Natural killer cell treated with Interleukin-12 subunit alpha and Interleukin-12 subunit beta and Interleukin-15 and Interleukin-18, amount 100 ng/mL, for 72 hours (primary cell): ENCODE measurements at regions not wholly inside any gene's neighbourhood (a gene's known extent, or its start where the extent isn't known, plus 50 kb on each side); places are given as distances from the start of the nearest gene placed in this dataset.
"Not testable (repeated sequence)": the region's sequence is repeated elsewhere in the genome, so short reads cannot be mapped to it uniquely, and the experiment has no call there.

Experiments used
- ATAC-seq, 2 donors: fragments of 150-1000 bp; cut with Tn5 transposase in 1 of 2; sonication (Bioruptor Pico), chemical (Tn5 transposase) in 1 of 2; 2 replicates each; pipeline ENCODE4 v1.10.0; 2021
- DNase-seq: peaks from one replicate; pipeline ENCODE4 v3.0.0; 2022; ENCODE audit warnings: low spot score
- H3K27ac Mint-ChIP-seq, 2 donors: 1 replicate in 1 of 2; 2 replicates in 1 of 2; pipeline ENCODE4 v1.8.0; 2022; ENCODE audit warnings: mixed read lengths in 2 of 2, mild to moderate bottlenecking in 1 of 2, moderate library complexity in 1 of 2
- H3K27me3 Mint-ChIP-seq, 2 donors: 1 replicate in 1 of 2; 2 replicates in 1 of 2; pipeline ENCODE4 v1.8.0; 2022; ENCODE audit warnings: mixed read lengths in 2 of 2
- H3K36me3 Mint-ChIP-seq: one replicate; pipeline ENCODE4 v1.8.0; 2022; ENCODE audit warnings: mixed read lengths
- H3K4me1 Mint-ChIP-seq, 2 donors: 1 replicate in 1 of 2; 2 replicates in 1 of 2; pipeline ENCODE4 v1.8.0; 2022; ENCODE audit warnings: low read depth in 2 of 2, mixed read lengths in 2 of 2, mild to moderate bottlenecking in 1 of 2
- H3K4me3 Mint-ChIP-seq: one replicate; pipeline ENCODE4 v1.8.0; 2022; ENCODE audit warnings: mixed read lengths
- H3K9me3 Mint-ChIP-seq: 2 replicates; pipeline ENCODE4 v1.8.0; 2022; ENCODE audit warnings: mixed read lengths

GRCh38 chr9:108048406-108049025 is 558.9 kb upstream of the KLF4 start:
- Mint-ChIP-seq H3K9me3 (peaks cover 7% of the 10 kb centered on the region), H3K4me1 (no peaks in the 10 kb centered on the region), H3K27me3 (no peaks in the 10 kb centered on the region), H3K36me3 (no peaks in the 10 kb centered on the region), H3K4me3 (no peak overlapping the region), H3K27ac (no peak overlapping the region)
- DNase-seq (no peak), ATAC-seq (no peak)

DNA sequence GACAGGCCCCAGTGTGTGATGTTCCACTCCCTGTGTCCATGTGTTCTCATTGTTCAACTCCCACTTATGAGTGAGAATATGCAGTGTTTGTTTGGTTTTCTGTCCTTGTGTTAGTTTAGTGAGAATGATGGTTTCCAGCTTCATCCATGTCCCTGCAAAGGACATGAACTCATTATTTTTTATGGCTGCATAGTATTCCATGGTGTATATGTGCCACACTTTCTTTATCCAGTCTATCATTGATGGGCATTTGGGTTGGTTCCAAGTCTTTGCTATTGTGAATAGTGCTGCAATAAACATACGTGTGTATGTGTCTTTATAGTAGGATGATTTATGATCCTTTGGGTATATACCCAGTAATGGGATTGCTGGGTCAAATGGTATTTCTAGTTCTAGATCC is 558.2 kb upstream of the KLF4 start:
- H3K36me3 Mint-ChIP-seq, H3K4me1 Mint-ChIP-seq, H3K9me3 Mint-ChIP-seq, DNase-seq, H3K27ac Mint-ChIP-seq, H3K4me3 Mint-ChIP-seq, ATAC-seq, H3K27me3 Mint-ChIP-seq: not testable (repeated sequence)

- Mint-ChIP-seq H3K9me3 (peaks cover 10% of the 10 kb centered on the region), H3K4me3 (no peak overlapping the region), H3K27ac (no peak overlapping the region), H3K27me3 (no peaks in the 10 kb centered on the region), H3K4me1 (no peaks in the 10 kb centered on the region), H3K36me3 (no peaks in the 10 kb centered on the region)
- DNase-seq, result no peak
- no peak for ATAC-seq
These were observed 557.7 kb upstream of the KLF4 start for GRCh38 chr9:108047264-108047663.

- Mint-ChIP-seq H3K36me3 (no peaks in the 10 kb centered on the region), H3K9me3 (peaks cover 17% of the 10 kb centered on the region), H3K4me1 (no peaks in the 10 kb centered on the region), H3K4me3 (no peak overlapping the region), H3K27ac (no peak overlapping the region), H3K27me3 (no peaks in the 10 kb centered on the region)
- ATAC-seq, result no peak
- no peak for DNase-seq
These were observed 556.3 kb upstream of the KLF4 start for GRCh38 chr9:108045851-108046250.

GRCh38 chr9:108043585-108043984 is 554.0 kb upstream of the KLF4 start:
- no peak for DNase-seq
- H3K36me3 Mint-ChIP-seq, result no peaks in the 10 kb centered on the region
- no peak overlapping the region for H3K4me3 Mint-ChIP-seq
- no peaks in the 10 kb centered on the region for H3K27me3 Mint-ChIP-seq
- peaks cover 14% of the 10 kb centered on the region for H3K9me3 Mint-ChIP-seq
- H3K4me1 Mint-ChIP-seq, result no peaks in the 10 kb centered on the region
- no peak overlapping the region for H3K27ac Mint-ChIP-seq
- no peak for ATAC-seq

DNA sequence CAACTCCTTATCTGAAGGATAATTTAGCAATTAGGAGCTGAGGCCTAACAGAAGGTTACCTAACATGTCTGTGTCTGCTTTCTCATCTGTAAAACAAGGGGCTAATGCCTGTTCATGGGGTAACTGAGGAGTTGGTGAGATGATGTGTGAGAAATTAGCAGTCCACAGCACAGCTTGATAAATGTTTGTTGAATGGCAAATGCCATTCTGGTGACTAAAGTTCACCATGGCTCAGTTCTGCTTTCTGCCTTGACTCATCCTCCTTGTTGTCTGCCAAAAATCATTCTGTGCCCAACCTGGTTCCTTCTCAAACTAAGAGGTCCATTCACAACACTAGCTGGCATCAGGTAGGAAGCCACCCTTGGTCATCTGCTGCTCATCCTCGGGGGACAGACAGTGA is 552.0 kb upstream of the KLF4 start:
- Mint-ChIP-seq H3K36me3 (no peaks in the 10 kb centered on the region), H3K4me3 (no peak overlapping the region), H3K27ac (no peak overlapping the region), H3K4me1 (no peaks in the 10 kb centered on the region), H3K9me3 (peaks cover 14% of the 10 kb centered on the region), H3K27me3 (no peaks in the 10 kb centered on the region)
- DNase-seq, result no peak
- ATAC-seq, result no peak

DNA sequence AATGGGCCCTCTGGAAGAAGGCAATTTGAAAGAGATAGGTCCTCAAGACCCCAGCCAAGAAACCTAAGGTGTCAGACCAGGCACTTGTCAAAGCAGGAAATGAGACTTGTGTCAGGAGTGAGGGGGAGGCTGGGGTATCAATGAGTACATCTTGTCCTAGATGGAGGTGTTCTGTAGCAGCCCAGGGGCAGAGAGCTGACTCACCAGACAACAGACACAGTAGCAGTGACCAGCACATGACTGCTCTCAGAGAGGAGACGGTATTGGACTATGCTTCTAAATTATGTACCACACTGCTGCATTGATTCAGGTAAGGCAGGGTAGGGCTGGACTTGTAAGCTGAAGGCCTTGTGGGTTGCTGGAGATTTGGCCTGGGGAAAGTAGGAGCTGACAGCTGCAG is 551.2 kb upstream of the KLF4 start:
- H3K36me3 Mint-ChIP-seq, result no peaks in the 10 kb centered on the region
- DNase-seq (no peak), ATAC-seq (no peak)
- H3K4me3 Mint-ChIP-seq, result no peak overlapping the region
- no peaks in the 10 kb centered on the region for H3K4me1 Mint-ChIP-seq
- no peaks in the 10 kb centered on the region for H3K27me3 Mint-ChIP-seq
- H3K9me3 Mint-ChIP-seq, result peaks cover 14% of the 10 kb centered on the region
- no peak overlapping the region for H3K27ac Mint-ChIP-seq

- H3K27ac Mint-ChIP-seq, result no peak overlapping the region
- no peaks in the 10 kb centered on the region for H3K4me1 Mint-ChIP-seq
- no peaks in the 10 kb centered on the region for H3K36me3 Mint-ChIP-seq
- peaks cover 14% of the 10 kb centered on the region for H3K9me3 Mint-ChIP-seq
- ATAC-seq (no peak), DNase-seq (no peak)
- H3K4me3 Mint-ChIP-seq, result no peak overlapping the region
- H3K27me3 Mint-ChIP-seq, result no peaks in the 10 kb centered on the region
These were observed 549.9 kb upstream of the KLF4 start for GRCh38 chr9:108039493-108039892.

DNA sequence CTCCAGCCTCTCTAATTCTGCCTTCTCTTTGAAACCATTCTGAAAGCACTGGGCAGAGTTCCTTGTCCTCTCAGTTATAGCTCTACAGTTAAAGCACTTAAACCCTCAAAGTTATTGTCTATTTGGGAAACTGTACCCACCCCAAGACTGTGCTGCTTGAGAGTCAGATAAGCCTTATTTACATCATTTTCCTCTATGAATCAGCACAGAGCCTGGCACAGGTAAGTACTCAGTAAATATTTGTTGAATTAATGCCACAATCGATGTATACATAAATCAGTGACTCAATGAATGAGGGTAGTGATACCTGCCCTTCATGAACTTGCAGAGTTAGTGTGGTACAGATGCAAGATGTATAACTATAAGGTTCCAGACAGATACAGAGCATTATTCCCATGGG is 549.4 kb upstream of the KLF4 start:
- no peaks in the 10 kb centered on the region for H3K36me3 Mint-ChIP-seq
- peaks cover 14% of the 10 kb centered on the region for H3K9me3 Mint-ChIP-seq
- no peaks in the 10 kb centered on the region for H3K4me1 Mint-ChIP-seq
- H3K4me3 Mint-ChIP-seq, result no peak overlapping the region
- DNase-seq (no peak), ATAC-seq (no peak)
- H3K27me3 Mint-ChIP-seq, result no peaks in the 10 kb centered on the region
- no peak overlapping the region for H3K27ac Mint-ChIP-seq

DNA sequence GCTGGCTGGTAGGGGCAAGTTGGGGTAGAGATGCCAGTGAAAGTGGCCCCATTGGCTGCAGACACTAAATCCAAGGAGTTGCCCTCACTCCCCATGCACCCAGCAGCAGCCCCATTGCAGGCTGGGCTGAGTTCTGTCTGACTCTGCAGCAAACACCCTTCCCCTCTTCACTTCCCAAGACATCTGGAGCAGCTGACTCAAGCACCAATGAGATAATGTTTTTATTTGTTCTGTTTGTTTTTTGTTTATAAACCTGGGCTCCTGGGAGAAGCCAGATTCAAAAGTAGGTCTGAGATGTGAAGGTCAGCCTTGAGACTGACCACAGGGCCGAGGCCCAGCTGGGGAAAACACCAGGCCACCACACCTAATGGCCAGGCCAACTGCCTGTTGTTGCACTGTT is 545.9 kb upstream of the KLF4 start:
- Mint-ChIP-seq H3K36me3 (no peaks in the 10 kb centered on the region), H3K4me3 (no peak overlapping the region), H3K4me1 (no peaks in the 10 kb centered on the region), H3K9me3 (peaks cover 12% of the 10 kb centered on the region), H3K27ac (no peak overlapping the region), H3K27me3 (no peaks in the 10 kb centered on the region)
- DNase-seq (no peak), ATAC-seq (no peak)

GRCh38 chr9:108033976-108034964 is 544.7 kb upstream of the KLF4 start:
- no peak overlapping the region for H3K4me3 Mint-ChIP-seq
- no peak overlapping the region for H3K27ac Mint-ChIP-seq
- H3K4me1 Mint-ChIP-seq, result no peaks in the 10 kb centered on the region
- no peak for DNase-seq
- H3K9me3 Mint-ChIP-seq, result peaks cover 19% of the 10 kb centered on the region
- H3K27me3 Mint-ChIP-seq, result no peaks in the 10 kb centered on the region
- ATAC-seq, result no peak
- H3K36me3 Mint-ChIP-seq, result no peaks in the 10 kb centered on the region

DNA sequence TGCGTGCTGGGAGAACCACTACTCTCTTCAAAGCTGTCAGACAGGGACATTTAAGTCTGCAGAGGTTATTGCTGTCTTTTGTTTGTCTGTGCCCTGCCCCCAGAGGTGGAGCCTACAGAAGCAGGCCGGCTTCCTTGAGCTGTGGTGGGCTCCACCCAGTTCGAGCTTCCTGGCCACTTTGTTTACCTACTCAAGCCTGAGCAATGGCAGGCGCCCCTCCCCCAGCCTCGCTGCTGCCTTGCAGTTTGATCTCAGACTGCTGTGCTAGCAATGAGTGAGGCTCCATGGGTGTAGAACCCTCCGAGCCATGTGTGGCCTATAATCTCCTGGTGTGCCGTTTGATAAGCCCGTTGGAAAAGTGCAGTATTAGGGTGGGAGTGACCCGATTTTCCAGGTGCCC is 542.5 kb upstream of the KLF4 start:
- peaks cover 15% of the 10 kb centered on the region for H3K9me3 Mint-ChIP-seq
- H3K4me1 Mint-ChIP-seq, ATAC-seq, H3K27me3 Mint-ChIP-seq, DNase-seq, H3K4me3 Mint-ChIP-seq, H3K36me3 Mint-ChIP-seq, H3K27ac Mint-ChIP-seq: not testable (repeated sequence)

DNA sequence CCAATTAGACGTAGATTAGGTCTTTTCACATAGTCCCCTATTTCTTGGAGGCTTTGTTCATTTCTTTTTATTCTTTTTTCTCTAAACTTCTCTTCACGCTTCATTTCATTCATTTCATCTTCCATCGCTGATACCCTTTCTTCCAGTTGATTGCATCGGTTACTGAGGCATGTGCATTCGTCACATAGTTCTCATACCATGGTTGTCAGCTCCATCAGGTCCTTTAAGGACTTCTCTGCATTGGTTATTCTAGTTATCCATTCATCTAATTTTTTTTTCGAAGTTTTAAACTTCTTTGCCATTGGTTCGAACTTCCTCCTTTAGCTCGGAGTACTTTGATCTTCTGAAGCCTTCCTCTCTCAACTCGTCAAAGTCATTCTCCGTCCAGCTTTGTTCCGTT is 541.7 kb upstream of the KLF4 start:
- H3K4me3 Mint-ChIP-seq, H3K4me1 Mint-ChIP-seq, ATAC-seq, H3K27me3 Mint-ChIP-seq, H3K36me3 Mint-ChIP-seq, H3K27ac Mint-ChIP-seq, DNase-seq: not testable (repeated sequence)
- peaks cover 15% of the 10 kb centered on the region for H3K9me3 Mint-ChIP-seq

DNA sequence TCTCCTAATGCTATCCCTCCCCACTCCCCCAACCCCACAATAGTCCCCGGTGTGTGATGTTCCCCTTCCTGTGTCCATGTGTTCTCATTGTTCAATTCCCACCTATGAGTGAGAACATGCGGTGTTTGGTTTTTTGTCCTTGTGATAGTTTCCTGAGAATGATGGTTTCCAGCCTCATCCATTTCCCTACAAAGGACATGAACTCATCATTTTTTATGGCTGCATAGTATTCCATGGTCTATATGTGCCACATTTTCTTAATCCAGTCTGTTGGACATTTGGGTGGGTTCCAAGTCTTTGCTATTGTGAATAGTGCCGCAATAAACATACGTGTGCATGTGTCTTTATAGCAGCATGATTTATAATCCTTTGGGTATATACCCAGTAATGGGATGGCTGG is 537.1 kb upstream of the KLF4 start:
- peaks cover 15% of the 10 kb centered on the region for H3K9me3 Mint-ChIP-seq

More for the DNA sequence above, 537.1 kb upstream of the KLF4 start:
- not testable (repeated sequence) for H3K4me1 Mint-ChIP-seq, ATAC-seq, H3K27me3 Mint-ChIP-seq, H3K36me3 Mint-ChIP-seq, DNase-seq, H3K27ac Mint-ChIP-seq, H3K4me3 Mint-ChIP-seq
